GM19468 (cell line): ENCODE measurements at regions not wholly inside any gene's neighbourhood (a gene's known extent, or its start where the extent isn't known, plus 50 kb on each side); places are given as distances from the start of the nearest gene placed in this dataset.

Source experiments
- ATAC-seq: cut with Tn5 transposase; IDR thresholded peaks from one replicate; pipeline ENCODE4 v1.9.1; 2021; ENCODE audit warnings: mild to moderate bottlenecking, moderate library complexity, moderate number of reproducible peaks; ENCODE audit not compliant: unreplicated experiment; ENCODE audit errors: extremely low read depth

DNA sequence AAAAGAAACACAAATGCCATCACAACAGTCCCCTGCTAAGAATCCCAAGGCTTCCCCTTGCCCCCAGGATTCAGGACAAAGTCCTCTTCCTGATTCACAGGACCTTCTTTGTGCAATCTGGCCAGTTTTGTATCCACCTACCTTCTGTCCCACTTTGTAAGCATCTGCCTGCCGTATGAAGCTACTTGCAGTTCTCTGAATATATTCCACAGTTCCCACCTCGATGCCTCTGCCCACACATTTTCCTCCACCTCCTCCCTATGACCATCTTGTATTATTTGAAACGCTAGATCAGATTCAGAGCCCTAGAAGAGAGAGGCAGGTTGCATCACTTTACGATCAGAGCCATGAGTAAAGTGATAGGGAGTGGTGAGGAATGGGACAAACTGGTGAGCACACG, 159.2 kb upstream of the XYLT1 start:
- ATAC-seq = no peak

DNA sequence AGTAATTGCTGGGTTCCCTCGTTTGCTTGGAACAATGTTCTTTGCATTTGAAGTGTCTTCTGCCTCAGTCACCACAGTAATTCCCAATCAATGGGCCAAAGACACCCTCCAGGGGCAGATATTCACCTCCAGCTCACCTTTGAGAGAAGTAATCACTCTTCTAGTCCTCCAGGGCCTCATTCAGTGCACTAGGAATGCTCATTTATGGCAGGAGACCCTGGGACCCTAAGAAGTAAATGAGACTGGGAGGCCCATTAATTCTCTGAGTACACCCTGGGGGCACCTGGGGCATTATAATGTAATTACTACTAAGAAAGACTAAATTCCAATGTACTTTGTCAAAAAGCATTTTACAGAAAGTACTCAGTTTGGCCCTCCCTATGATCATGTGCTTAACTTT, 158.2 kb upstream of the XYLT1 start:
- ATAC-seq = no peak

DNA sequence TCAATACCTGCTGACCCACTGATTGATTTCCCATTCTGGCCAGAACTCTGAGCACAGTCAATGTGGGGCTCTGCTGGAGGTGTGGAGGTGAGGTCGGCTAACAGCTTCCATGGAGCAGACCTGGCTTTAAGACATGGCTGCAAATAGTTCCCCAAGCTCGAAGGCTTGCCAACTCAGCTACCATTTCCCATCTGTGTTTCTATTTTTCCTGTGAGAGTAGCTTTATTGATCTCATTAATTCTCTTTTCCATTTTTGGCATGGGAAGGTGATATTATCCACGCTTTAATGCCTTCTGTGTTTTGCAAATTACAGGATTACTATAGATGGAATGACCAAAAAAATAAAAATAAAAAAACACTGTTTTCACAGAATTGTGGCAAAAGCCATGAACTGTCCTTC, 151.6 kb upstream of the XYLT1 start:
- ATAC-seq = no peak

DNA sequence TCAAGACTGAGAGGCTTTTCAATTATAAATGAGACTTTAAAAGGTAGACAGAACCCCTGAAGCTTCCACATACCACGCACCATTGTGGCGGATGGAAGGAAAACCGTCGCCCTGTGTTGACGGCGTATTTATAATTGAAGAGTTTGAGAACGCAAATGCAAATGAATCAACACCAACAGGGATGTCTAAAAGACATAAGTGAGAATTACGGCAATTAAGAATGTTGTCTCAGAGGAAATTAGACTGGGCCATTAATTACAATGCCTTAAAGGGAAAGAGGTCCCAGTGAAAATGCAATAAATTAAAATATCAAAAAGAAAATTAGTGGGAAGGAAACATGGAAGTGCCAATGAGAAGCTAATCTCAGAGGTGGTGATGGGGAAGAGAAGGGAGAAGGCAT, 148.5 kb upstream of the XYLT1 start:
- ATAC-seq = no peak

DNA sequence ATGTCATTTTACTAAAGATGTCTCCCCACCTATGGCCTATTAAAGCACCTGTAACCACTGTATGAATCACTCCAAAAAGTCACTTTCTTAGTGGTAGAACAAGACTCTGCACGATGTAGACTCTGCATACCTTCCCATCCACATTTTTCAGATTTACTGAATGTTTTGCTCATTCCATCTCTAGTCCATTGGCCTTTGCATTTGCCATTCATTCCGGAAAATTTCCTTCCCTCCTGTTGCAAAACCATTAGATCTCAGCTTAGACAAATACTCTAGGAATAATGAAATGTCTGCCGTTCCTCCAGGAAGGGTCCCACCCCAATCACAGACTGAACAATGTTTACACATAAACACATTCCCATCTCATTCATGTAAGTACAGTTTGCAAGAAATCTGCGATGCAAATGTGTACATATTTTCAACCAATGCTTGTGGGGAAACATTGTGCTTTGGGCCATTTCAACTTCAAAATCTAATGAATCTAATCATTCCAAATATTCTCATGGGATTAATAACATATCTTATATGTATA, 146.3 kb upstream of the XYLT1 start:
- no peak for ATAC-seq

DNA sequence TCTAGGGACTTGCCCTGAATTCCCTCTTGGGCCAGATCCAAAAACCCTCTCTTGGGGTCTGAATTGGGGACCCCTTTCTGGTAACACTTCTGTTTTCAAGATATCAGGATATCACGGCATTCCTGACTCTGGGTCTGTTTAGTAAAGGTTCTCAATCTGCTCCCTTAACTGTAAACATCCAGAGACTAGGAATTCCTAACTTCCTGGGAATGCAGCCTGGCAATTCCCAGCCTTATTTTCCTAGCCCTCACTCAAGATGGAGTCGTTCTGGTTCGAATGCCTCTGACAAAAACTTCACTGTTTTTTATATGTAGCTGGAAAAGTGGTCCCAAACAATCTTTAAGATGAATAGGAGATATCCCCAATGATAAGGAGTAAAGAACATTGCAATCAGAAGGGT, 141.6 kb upstream of the XYLT1 start:
- ATAC-seq = no peak

DNA sequence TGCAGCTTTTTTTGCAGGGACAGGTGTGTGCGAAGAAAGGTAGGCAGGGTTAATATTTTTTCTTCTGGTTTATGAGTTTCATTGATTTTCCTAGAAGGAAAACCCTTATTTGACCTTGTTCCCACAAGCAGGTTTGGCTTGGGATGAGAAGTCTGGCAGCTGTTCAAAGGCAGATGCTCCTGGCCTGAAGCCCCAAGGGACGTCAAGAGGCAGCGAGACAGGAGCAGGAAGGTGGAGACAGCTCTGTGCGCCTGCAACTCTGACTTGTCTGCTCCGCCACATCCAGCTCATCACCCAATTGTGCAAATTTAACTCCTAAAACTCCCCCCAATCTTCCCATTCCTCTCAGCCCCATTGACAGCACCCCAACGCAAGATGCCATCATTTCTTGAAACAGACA, 136.8 kb upstream of the XYLT1 start:
- ATAC-seq = no peak

DNA sequence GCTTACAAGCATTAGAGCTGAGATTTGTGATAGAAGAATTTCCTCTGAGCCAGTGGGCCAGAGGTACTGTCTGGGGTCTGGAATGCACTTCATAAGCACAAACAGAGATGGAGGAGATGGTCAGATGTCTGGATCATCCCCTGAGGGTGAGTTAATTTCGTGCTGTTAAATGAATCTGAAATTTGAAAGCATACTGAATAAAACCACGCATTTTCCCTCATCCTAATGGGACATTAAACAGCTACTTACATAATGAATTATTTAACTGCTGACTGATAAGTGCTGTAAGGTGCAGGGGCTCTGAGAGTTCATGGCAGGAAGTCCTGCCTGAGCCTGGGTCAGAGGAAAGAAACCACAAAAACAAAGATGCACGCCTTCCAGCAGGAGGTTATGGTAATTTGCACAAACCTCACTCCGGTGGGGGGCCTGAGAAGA, 136.3 kb upstream of the XYLT1 start:
- no peak for ATAC-seq

DNA sequence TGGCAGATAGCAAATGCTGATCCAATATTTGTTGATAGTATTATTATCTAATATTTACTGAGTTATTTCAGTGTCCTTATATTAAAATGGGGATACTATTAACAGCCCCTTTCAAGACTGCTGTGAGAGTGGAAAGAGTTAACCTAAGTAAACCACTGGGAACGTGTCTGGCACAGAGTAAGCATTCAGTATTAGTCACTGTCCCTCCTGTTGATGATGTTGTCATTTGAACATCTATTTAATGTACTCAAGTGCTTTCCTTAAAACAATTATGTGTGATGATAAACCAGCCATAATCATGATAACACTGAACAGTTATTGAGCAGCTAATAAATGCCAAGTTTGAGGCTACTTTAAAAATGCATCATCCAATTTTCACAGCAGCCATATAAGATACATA, 135.7 kb upstream of the XYLT1 start:
- no peak for ATAC-seq

DNA sequence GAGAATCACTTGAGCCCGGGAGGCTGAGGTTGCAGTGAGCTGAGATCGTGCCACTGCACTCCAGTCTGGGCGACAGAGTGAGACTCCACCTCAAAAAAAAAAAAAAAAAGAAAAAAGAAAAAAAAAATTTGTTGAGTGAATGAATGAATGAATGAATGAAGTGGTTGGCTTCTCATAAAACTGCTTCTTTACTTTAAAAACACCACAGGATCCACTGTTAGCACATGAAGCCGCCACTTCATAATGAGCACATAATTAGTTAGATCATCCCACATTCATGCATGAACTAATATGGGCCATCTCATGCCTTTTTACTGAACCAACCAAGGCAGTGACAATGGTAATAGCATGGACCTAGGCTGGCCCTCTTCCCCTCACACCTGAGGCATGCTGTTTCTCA, 135.0 kb upstream of the XYLT1 start:
- no peak for ATAC-seq

DNA sequence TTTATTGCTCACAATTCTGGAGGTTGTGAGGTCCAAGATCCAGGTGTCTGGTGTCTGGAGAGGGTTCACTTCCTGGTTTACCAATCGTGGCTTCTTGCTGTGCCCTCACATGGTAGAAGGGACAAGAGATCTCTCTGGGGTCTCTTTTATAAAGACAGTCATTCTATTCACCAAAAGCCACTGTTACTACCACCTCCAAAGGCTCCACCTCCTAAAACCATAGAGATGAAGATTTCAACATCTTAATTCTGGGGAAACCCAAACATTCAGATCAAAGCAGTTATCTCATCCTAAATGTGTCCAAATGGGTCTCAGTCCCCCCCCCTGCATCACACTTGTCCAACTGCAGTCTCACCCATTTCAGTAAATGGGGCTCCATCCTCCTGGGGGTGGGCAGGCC, 132.9 kb upstream of the XYLT1 start:
- no peak for ATAC-seq

DNA sequence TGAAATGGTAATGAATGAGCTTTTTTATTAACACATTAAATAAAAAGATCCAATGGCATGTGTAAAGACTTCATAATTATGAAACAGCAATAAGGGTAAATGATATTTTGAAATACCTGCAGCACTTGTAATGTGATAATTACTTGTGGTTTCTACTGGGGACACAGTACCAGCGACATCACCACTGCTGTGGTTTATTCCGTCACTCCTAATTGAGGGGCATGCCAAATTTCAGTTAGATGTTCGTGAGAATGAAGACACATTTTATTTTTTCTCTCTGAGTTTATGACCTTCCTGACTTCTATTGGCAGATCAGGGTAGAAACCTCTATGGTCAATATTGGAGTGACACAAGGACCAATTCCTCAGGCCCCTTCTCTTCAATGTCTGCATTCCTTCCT, 131.9 kb upstream of the XYLT1 start:
- no peak for ATAC-seq

DNA sequence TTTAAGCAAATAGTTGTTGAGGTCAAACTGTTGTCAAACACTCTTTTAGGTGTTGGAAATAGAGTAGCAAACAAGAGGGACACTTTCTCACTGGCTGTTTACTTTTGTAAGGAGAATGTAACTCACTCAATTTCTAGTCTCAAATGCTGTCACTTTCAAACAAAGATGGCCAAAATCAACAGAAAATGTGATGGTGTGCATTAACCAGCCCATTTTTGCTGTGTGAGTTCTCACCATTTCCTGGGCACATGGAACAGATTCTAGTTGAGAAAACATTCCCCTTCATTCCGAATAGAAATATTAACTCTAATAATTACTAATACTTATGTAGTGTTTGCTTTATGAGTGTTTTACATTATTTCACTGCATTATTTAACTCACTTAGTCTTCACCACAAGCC, 128.2 kb upstream of the XYLT1 start:
- no peak for ATAC-seq

DNA sequence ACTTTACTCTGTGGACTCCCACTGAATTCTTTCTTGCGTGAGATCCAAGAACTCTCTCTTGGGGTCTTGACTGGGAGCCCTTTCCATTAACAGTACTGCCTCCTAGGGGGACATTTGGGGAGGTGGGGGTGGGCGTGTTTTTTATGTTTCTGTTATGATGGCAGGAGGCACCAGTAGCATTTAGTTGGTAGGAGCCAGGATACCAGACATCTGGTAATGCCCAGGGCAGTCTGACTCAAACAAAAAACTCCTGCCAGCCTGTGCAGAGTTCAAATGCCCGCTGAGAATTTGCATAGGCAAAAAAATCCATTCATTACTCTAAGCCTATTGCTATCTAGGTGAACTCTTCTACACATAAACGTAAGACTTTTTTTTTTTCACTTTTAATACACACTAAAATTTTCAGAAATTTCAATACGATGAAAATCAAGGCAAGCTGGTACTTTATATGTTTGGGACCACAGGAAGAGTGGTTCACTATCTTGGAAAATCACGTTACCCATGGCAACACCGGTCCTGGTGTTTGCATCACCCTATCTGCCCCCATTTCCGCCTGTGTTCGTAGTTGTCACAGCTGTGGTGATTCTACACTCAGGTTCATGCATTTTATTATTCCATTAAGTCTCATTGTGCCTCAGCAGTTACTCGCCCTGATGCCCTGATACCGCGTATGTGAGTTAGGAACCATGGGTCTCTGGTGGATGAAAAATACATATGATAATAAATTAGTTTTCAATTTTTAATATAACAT, 121.1 kb upstream of the XYLT1 start:
- ATAC-seq = no peak

DNA sequence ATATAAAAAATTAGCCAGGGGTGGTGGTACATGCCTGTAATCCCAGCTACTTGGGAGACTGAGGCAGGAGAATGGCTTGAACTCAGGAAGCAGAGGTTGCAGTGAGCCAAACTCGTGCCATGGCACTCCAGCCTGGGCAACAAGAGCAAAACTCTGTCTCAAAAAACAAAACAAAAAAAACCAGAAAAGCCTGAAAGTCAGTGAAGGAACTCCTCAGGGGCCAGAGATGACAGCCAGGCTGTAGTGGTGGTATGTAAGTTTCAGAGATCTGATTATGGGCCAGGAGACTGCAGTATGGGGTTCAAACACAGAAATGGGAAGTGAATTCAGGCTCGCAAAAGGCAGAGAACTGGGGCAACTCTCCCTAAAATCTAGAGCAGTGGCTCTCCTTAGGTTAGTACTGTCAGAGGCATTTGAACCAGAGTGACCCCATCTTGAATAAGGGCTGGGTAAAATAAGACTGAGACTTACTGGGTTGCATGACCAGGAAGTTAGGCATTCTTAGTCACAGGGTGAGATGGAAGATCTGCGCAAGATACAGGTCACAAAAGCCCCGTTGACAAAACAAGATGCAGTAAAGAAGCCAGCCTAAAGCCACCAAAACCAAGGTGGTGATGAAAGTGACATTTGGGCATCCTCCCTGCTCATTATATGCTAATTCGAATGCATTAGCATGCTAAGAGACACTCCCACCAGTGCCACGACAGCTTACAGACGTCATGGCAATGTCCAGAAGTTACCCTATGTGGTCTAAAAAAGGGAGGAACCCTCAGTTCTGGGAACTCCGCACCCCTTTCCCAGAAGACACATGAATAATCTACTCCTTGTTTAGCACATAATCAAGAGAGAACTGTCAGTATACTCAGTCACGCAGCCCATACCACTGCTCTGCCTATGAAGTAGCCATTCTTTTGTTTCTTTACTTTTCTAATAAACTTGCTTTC, 120.2 kb upstream of the XYLT1 start:
- ATAC-seq = no peak

DNA sequence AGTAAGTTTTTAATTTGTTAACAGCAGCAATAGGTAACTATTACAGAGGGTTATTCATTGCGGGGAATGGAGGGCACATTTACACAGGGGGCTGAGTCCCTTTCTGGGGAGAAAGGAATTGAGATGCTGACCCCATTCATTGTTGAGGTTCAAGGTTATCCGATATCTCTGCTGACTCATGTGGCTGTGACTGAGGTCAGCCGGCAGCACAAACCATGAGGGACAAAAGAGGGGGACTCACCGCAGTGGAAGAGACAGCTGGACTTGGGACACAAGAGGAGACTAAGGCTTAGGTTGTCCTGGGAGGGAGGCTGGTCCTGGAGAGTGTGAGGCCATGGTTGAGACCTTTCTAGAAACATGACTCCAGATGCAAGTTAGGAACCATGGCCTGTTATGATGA, 119.1 kb upstream of the XYLT1 start:
- no peak for ATAC-seq

DNA sequence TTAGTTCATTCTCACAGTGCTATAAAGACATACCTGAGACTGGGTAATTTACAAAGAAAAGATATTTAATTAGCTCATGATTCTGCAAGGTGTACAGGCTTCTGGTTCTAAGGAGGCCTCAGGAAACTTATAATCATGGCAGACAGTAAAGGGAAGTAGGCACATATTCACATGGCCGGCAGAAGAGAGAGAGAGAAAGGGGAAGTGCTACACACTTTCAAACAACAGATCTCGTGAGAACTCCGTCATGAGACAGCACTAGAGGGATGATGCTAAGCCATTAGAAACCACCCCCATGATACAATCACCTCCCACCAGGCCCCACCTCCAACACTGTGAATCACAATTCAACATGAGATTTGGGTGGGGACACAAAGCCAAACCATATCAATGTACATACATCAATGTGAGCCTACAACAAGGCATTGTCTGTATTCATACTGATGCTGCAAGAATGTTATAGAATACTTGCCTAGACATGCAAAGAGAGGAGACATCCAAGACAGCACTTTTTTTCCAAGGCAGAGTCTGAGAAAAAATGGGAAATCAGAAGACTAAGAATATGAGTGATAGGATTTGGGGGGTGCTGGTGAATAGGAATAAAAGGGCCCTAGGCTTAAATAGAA, 114.8 kb upstream of the XYLT1 start:
- no peak for ATAC-seq

DNA sequence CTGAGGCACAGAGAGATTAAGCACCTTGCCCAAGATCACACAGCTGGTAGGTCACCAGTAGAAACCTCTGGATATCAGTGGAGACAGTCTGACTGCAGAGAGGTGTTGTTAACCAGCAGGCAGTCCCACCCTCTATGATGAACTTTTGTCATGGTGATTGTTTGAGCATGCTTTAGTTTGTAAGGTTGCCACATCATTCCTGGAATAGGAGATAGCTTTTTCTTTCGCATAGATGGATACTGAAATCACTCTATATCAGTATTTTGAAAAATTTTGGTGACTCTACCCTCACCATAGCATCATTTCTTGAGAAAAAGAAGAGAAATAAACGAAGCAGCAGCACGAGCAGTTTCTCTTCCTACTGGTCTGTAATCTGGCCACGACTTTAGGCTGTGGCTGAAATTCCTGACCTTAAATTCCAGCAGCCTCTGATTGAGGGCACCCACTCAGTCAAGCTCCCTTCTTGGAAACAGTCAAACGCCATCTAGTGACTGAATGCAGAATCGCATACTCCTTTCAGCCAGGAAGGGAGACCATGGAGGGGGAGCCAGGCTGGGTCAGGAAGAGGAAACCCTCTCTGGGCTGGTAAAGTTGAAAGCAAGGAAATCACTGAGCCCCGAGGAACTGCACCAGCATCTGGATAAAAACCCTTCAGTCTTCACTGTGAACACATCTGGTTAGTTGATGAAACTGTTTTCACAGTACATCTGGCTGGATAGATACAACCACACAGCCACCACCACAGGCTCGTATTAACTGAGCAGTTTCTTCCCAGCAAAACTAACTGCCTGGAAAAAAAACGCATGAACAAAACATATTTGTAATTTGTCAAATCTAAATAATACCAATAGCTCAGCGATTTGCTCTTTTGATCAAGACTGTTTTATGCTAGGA, 108.5 kb upstream of the XYLT1 start:
- no peak for ATAC-seq

DNA sequence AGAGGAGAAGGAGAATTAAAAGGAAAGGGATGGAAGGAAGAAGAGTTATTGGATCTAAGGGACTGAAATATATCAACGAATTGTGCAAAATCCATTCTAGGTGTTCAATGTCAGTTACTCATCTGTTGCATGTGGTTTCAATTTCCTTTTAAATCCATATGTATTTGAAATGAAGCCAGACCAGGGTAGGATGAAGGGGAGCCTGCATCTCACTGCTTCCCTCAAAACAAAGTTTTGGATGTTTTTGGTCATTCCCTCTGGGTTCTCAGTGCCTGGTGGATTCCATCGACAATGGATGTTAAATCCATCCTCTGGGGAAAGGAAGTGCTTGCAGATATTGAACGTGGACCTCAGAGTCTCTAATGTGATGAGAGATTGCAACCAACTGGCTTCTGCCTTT, 103.5 kb upstream of the XYLT1 start:
- no peak for ATAC-seq

DNA sequence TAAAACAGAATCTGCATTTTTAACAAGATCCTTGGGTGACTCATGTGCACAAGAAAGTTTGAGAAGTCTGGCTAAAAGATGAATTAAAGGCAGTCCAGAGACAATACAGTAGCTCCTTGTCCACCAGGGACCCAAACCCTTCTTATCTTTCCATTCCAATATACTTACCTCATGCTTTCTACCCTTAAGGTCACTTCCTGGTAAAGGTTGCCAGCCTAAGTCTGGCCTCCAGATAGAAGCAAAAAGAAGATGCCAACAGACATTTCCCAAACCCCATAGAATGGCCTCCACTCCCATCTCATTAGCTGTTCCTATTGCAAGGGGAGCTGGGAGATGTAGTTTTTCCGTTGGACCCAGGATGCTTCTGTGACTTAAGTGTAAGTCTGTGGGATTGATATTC, 101.4 kb upstream of the XYLT1 start:
- ATAC-seq = no peak
